ENCODE measurements at regions not wholly inside any gene's neighbourhood (a gene's known extent, or its start where the extent isn't known, plus 50 kb on each side); places are given as distances from the start of the nearest gene placed in this dataset.
"Not testable (repeated sequence)": the region's sequence is repeated elsewhere in the genome, so short reads cannot be mapped to it uniquely, and the experiment has no call there.

DNA sequence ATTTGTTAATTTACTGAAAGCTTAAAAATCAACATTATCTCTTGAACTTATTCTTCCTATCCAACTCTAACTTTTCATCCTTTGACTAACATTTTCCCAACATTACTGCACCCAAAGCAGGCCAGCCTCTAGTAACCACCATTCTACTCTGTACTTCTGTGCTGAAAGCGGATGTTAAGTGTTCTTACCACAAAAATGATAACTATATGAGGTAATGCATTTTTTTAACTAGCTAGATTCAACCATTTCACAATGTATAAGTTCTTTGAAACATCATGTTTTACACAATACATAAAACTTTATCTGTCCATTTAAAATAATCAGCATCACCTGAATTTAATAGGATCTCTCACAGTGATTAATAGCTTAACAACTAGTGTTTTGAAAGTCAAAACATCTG lies 468.5 kb upstream of the MGAT4C start:
- no peak for DNase-seq

DNA sequence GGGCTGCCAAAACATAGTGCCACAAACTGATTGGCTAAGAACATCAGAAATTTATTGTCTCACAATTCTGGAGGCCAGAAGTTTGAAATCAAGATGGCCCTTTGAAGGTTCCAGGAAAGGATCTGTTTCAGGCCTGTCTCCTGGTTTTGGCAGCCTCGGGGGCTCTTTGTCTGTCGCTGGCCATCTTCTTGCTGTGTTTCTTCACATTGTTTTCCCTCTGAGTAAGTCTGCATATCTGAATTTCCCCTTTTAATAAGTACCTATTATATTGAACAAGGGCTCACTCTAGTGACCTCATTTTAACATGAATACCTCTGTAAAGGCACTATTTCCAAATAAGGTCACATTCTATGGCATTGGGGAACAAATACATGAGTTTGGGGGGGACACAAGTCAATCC lies 467.1 kb upstream of the MGAT4C start:
- no peak for DNase-seq

DNA sequence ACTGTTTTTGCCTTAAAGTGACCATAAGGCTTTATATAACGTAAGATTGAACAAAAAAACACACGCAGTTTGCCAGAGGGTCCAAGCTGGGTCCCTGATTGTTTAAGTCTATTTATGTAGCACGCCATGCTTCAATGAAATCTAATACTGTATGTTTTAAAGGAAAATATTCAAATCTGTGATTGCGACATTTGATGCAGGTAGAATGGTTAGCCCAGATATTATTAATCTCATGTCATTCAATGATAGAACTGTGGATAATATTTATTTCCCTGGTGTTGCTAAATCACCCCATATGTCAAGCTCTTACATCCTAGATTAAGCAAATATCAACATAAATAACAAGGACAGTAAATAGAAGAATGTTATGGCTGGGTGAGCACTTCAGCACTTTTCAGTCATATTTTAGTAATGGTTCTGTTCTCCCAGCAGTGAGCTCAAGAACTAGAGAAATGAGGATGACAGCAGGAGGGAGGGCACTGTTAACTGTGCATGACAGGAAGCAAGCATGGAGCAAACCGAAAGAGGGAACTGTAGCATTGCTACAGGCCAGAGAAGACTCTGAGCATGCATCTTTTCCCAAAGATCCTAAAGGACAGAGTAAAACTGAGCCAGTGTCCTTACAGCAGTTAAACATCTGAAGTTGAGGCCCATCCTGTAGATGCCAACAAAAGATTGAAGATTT lies 465.7 kb upstream of the MGAT4C start:
- DNase-seq: no peak

DNA sequence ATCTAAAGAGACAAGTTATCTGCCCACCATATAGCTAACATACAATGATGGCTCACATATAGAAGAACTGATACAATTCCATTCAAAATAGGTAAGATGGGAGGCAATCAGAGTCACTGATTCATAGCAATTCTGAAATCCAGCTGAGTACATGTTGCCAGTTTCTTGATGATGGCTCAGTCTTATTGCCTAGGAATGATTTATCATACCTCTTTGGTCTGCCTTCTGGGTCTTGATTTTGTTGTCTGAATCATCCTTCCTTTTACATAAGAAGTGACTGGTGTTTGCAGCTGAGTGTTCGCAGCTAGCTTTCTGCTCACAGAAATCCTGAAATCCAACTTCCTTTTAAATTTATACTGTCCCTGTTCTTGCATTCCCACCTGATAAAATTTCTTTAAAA lies 463.2 kb upstream of the MGAT4C start:
- no peak for DNase-seq

DNA sequence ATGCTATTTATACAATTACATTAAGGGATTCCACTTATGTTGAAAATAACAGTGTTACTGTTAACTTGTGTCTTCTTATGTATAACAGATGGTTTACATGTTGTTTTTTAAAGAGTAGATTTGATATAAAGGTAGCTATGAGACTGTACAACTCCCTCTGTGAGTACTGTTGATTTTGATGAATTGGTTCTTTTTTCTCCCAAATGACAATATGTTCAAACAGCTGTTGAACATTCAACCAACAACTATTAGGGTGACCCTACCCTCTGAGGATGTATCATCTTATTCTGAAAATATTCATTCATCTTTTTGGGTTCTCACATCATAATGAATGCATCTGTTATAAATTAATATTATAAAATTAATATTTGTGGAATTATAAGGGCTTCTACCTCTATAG lies 456.9 kb upstream of the MGAT4C start:
- no peak for DNase-seq

DNA sequence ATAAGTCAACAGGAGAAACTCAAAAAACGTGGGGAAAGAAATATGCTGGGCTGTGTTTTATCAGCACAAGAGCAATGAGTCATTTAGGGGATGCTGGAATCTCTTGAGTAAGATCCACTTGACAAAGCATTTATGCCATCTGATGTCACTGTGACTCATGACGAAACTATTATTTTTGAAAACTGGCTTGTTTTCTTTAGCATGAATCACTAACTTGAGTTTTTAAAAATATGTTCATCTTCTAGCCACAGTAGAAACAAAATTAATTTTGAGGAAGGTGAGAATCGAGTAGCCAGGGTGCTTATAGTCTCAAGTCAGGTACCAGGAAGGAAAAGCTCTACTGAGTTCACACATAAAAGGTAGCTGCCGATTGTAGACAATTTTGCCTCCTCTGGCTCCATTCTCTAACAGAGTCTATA lies 456.2 kb upstream of the MGAT4C start:
- no peak for DNase-seq

DNA sequence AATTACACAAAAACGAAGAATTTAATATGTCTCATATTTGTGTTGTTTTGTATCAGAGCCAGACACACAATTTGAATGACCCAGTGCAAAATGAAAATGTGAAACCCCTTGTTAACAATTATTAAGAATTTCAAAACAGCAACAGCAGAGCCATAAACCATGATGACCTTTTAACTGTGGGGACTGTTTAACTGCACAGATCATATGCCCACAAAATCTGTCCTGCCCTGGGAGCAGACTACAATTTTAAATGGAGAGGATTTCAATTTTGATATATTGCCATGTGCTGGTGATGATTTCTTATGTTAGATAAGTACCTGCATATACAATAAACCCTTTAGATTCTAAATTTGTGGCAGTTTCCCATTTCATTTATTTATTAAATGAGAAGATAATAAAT lies 455.5 kb upstream of the MGAT4C start:
- no peak for DNase-seq

DNA sequence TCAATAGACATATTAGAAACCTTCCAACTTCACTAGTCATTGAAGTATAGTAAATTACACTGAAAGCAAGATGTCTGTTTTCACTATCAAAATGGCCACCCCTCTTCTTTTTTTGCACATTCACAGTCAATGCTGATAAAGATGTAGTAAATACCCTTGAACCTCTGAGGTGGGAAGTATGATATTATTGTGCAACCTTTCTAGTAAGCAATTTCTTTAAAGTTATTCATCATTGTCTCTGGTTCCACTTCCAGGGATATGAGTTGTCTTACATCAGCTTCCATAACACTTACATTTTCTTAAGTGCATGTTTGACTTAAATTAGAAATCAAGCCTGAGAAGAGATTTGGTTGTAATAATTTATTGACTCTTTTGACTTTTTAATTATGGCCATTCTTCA lies 453.9 kb upstream of the MGAT4C start:
- no peak for DNase-seq

DNA sequence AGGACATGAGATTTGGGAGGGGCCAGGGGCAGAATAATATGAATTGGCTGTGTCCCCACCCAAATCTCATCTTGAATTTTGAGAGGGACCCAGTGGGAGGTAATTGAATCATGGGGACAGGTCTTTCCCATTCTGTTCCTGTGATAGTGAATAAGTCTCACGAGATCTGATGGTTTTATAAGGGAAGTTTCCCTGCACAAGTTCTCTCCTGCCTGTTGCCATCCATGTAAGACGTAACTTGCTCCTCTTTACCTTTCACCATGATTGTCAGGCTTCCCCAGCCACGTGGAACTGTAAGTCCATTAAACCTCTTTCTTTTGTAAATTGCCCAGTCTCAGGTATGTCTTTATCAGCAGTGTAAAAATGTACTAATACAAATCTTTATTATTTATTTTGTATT lies 452.8 kb upstream of the MGAT4C start:
- DNase-seq: not testable (repeated sequence)

DNA sequence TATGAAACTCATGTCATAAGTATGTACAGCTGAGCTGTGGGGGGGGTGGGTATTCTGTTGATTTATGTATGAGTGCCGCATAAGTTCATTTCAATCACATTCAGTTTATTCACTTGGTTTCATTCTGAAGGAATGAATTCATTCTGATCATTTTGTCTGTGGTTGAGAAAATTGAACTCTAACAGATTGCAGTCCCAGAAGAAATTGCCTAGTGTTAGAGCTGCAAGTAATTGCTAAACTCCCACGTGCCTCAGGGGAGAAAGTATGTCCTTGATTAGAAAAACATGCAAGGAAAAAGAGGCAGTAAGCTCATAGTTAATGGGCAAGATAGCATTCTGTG lies 442.4 kb upstream of the MGAT4C start:
- DNase-seq: no peak

DNA sequence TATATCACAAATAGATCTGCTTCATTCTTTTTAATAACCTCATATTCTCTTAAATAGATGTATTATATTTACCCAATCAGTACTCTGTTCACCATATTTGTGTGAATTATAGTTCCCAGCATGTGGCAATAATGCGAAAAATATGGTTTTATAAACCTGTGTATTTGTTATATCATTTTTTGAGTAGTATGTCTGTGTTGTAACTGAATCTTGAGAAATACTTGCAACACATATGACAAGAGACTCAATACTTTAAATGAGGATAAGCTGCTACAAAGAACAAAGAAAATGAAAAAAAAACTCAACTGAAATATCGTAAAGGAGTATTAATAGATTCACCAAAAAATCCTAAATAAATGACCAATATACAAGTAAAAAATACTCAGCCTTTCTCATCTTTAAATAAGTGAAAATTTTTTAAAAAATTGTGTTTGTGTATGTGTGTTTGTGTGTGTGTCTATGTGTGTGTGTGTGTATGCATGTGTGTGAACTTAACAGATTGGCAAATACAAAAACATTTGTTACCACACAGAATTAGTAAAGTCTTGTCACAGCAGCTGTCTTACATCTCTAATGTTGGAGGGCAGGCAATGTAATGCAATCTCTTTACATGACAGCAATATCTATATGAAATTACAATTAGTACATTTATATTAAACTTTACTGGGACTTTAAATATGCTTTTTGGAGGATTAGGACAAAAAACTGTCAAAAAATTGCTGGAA lies 441.9 kb upstream of the MGAT4C start:
- no peak for DNase-seq

DNA sequence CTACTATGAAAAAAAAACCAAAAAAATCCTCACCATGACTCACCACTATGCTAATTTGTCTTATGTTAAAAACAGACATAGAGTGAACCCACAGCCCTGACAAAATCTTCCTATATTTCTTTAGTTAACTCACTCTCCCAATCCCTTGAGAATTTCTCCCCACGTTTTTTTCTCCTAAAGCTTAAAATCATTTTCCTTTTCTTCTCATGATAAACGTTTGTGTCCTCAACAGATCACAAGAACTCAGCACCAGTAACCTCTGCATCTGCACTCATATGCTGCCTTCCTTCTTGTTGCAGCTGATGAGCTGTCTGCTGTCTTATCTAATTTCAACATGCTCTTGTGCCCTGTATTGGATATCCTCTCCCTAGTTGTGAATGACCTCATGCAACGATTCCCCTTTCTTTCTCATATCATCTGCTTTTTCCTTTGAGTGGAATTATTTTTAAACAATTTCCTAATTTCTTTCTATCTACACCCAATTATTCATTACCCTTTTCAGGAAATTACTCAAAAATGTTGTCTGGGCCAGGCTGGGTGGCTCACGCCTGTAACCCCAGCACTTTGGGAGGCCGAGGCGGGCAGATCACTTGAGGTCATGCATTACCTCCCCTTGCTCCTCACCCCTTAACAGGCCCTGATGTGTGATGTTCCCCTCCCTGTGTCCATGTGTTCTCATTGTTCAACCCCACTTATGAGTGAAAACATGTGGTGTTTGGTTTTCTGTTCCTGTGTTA lies 427.5 kb upstream of the MGAT4C start:
- DNase-seq: no peak

DNA sequence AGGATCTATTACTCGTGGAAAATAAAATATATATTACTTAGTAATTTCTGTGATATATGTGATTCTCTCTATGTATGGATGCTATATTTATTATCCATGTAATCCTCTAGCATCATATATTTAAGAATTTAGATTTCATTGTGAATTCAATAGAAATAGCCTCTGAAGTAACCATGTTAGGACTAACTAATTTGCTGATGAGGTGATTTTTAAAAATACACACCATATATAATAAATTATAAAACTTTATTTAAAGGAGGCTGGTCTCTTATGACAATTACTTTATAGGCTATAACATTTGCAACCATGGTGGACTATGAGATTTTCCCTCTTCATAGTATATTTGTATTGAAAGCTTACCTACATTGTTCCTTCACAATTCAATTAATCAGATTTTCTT lies 424.9 kb upstream of the MGAT4C start:
- DNase-seq: no peak

DNA sequence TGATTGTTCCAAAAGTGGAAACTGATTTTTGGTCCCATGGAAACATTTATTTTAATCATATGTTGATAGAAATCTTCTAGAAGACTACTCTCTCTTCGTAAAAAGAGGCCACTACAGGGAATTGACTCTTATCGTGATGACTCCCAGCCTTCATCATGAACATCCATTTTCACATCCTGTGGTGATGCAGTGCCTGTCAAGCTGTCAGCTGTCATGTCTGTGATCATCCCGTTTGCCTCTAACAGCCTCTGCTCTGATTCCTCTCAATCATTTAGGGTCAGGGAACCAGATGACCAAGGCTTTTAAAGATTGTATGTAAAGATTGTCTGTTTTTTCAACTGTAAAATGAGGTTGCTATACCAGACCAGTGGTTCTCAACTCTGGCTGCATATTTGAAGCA lies 419.0 kb upstream of the MGAT4C start:
- DNase-seq: no peak

DNA sequence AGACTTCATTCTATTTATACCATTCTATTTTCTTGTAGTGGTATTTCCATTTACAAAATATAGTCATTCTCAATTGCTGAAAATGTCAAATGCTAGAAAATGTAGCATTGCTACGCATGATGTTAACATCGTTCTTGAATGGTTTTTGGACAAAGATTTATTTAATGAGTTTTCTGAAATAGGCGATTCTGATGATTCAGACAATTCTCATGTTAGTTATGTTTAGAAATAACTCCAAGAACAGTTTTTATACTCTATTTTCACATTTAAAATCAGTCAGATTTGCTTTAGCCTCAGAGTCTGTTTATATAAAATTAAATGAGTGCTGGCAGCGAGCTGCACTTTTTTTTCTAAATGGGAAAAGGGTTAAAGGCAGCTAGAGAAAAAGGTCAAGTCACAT lies 414.8 kb upstream of the MGAT4C start:
- DNase-seq: no peak

DNA sequence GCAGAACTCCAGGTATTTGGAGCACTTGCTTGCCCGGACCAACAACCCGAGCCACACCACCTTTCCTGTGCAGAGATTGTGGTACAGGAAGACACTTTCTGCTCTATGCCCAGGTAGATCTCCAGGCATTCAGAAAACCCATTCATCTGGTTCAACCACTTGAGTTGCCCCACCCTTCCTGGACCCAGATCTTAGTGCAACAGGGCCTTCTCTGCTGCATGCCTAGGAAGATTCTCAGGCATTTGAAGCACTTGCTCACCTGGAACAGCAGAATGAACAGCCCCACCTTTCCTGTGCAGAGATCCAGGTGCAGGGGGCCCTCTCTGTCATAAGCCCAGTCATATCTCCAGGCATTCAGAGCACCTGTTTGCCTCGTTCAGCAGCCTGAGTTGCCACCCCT lies 412.8 kb upstream of the MGAT4C start:
- DNase-seq: no peak

DNA sequence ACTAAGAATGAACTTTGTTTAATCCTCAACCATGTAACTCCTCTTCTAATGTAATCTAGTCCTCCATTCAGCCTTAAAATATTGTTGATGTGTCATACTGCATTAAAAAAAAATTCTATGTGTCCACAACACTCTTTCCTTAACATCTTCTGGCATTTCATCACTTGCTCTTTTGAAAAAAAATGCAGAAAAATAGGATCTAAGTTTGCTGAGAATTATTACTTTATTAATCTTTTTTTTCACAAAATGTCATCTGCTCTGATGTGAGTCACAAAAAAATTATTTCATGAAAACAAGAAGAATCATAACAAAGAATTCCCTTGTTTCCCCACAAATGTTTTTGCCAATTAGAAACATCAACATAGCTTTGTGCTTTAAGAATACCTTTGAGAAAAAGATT lies 410.1 kb upstream of the MGAT4C start:
- no peak for DNase-seq

DNA sequence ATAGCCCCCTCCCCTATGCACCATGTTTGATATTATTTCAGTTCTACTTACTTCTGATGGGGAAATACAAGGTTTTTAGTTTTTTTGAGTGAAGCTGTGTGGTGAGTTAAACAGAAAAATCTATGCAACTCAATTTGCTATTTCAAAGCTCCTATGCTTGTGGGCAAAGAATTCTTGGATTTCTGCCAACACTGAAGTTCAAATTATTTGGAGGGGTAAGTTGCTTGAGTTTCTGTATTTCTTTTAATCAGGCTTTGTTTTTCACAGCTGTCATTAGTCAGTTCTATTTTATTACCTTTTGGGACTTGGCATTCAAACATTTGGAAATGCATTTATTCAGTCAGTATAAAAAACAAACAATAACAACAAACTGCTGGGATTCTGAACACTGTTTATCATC lies 407.5 kb upstream of the MGAT4C start:
- peak; percentile 57 for DNase-seq

DNA sequence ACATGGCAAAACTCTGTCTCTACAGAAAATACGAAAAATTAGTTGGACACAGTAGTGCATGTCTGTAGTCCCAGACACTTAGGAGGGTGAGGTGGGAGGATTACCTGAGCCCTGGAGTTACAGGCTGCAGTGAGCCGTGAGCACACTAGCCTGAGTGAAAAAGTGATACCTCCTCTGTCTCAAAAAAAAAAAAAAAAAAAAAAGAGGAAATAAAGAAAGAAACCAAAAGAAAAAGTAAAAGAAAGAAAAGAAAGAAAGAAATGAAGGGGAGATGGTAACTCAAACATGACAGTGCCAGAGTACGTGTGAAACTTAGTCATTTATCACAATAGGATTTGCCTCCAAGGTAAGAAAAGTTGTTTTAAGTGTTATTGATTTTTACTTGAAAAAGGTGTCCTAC lies 407.0 kb upstream of the MGAT4C start:
- no peak for DNase-seq

DNA sequence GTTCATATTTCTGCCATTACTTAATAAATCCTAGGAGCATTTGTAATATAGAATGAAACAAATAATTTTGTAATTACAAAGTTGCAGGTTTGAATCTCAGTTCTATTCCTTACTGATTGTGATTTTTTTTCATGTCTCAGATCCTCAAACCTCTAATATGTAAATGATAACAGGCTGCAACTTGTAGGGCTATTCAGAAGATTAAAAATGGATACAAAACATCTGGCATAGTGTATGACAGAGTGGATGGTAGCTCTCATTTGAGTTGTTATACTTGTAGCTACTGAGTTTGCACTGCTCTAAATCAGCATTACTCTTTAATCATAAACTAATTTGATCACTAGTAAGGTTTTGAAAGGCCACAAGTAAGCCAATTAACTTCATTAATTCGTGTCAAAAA lies 406.3 kb upstream of the MGAT4C start:
- DNase-seq: no peak

DNA sequence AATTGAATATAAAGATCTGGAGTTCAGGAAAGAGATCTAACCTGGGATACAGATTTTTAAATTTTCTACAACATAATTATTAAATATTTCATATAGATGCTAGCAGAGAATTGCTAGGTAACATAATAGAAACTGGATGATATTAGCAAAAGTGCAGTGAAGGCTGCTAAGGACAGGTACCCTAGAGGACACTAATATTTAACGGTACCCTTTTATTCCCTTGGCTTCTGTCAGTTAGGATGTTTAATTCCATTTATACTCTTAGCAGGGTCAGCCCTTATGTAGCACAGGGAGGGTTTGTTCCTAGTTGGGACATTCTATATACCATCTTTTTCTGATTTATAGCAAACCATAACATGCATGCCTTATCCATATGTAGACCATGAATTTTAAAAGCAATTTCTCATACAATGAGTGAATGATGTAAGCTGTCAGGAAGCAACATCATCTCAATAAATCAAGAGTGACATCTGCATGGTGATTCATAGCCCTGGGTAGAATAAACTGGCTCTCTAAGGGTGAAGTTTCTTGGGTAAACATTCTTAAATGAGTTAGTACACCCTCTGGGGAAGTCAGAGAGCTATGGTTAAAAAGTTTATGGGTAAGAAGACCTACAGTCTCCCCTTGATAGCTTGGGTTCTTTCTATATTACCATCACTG lies 404.4 kb upstream of the MGAT4C start:
- no peak for DNase-seq

DNA sequence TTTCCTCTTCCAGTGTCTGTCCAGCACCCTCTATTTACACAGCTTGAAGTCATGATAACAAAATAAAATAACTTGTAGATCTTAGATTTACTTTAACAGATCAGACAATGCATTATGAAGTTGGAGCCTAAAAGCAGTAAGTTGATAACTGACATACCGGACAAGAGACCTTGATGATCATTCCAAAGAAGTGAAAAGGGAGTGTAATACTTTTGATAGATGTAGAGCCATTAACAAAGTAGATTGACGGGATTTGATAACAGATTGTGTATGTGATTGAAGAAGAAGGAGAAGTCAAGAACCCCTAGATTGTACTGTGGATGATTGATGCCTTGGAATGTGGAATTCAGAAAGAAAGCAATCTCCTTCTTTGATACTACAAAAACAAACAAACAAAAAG lies 403.8 kb upstream of the MGAT4C start:
- DNase-seq: no peak

DNA sequence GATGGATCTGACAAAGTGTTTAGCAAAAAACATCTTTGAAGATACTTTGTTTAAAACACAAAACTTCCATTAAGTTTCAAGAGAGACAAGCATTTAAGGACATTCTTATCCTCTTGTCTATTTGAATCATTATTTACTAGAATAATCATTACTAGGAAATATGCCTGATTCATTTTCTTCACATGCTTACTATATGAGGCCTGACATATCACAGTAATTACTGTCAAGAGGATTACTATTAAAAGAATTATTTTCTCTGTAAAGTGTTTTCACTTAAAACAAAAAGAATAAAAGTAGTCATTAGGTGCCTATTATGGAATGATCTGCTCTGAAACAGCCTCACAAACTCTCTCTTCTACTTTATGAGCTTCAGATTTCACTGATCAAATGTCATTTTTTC lies 402.1 kb upstream of the MGAT4C start:
- no peak for DNase-seq

DNA sequence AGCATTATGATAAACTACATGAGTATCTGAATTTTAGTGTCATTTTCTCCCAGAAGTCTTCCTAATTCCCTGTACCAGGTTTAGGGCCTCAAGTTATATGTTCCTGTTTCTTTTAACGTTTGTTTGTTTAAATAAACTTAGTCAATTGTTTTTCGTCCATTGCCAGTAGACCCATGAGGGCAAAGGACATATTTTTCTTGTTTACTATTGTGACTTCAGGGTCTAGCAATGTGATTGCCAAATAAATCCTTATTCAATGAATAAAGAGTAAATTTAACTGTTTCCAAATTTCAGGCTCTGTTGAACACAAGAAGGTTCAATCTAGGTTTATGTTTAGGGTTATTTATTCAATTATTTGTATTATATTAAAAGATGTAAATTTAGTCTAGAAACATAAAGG lies 391.6 kb upstream of the MGAT4C start:
- DNase-seq: no peak
